ENCODE measurements at regions not wholly inside any gene's neighbourhood (a gene's known extent, or its start where the extent isn't known, plus 50 kb on each side); places are given as distances from the start of the nearest gene placed in this dataset.
A peak's percentile ranks its signal among the peaks of the same experiment; 100 is the strongest.

DNA sequence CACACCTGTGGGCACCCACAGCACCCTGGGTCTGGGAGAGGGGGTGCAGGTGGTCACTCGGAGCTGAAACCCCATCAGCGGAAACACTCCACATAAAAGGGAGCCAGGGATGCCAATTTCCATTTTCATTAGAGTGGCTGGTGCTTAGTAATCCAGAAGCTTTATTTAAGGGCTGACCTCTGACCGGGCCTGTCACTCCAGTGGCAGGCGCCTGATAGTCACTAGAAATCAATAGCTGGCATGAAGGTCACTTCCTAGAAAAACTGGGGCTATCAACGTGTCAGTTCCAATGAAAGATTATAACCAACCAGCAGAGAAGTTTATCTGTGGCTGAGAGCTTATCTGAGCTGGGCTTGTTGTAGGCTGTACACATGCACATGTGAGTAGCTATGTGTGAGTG lies 333.7 kb upstream of the SKOR2 start:
- Histone ChIP-seq H4K20me1 (ENCODE audit: insufficient read depth, low read length) (no peaks in the 10 kb centered on the region), H3K27me3 (ENCODE audit: control insufficient read depth in 1 of 2, insufficient read depth in 2 of 2, low read length in 2 of 2) (peaks cover 3 to 19% of the 10 kb centered on the region in 2 experiments; a peak in 3 of 5 replicates), H3K9me3 (ENCODE audit: low read length) (no peaks in the 10 kb centered on the region), H3K4me1 (ENCODE audit: insufficient read depth, low read length) (0 out of 2 replicates have a peak, but pooled peaks cover 7% of the 10 kb centered on the region), H3K4me2 (ENCODE audit: low read depth, low read length) (no peak overlapping the region), H2AFZ (ENCODE audit: low read length) (no peak overlapping the region), H3K27ac (ENCODE audit: extremely low read length, insufficient read depth, low read length) (no peak overlapping the region), H3K4me3 (replicated peaks in 1 of 3; ENCODE audit: insufficient read depth in 1 of 3, low read depth in 2 of 3, low read length in 3 of 3) (no peak overlapping the region), H3K36me3 (replicated peaks in 1 of 2; ENCODE audit: control insufficient read depth in 1 of 2, insufficient read depth in 2 of 2, low read length in 2 of 2) (no peaks in the 10 kb centered on the region), H3K79me2 (ENCODE audit: insufficient read depth, low read length) (no peaks in the 10 kb centered on the region), H3K9ac (ENCODE audit: insufficient read depth, low read depth, low read length) (no peak overlapping the region)
- ATAC-seq (peak; percentile 44; the same call in 2 of the 3 replicates), FAIRE-seq (no peak), DNase-seq (ENCODE audit: low spot score) (no peak)
- 0% methylated on average over 3 of the region's 5 CpGs for WGBS (ENCODE audit: low lambda C conversion rate)
- BruUV-seq (replicated peaks): no TSS peak
- in situ Hi-C loops (cut with HindIII; ENCODE audit: extremely low pct_ligation_motif_present, low pct_unique_long_range_greater_than_20kb): no loop called here
- POLR2A ChIA-PET: no interaction called here
- CTCF ChIA-PET (ENCODE audit: low intra/inter-chr PET ratio, low total read pairs): no interaction called here
- 0 out of 2 replicates have a peak, but pooled peaks have one; percentile 16 for TF ChIP-seq NR2F2 (IDR thresholded peaks at IDR 0.05; ENCODE audit: borderline replicate concordance, low read depth)
- TF ChIP-seq CC2D1A (CRISPR knock-in tag; IDR thresholded peaks at IDR 0.05): no peak
- TF ChIP-seq BCL6 (CRISPR knock-in tag; IDR thresholded peaks at IDR 0.05): peak; percentile 60
- TF ChIP-seq, protein P1, sequence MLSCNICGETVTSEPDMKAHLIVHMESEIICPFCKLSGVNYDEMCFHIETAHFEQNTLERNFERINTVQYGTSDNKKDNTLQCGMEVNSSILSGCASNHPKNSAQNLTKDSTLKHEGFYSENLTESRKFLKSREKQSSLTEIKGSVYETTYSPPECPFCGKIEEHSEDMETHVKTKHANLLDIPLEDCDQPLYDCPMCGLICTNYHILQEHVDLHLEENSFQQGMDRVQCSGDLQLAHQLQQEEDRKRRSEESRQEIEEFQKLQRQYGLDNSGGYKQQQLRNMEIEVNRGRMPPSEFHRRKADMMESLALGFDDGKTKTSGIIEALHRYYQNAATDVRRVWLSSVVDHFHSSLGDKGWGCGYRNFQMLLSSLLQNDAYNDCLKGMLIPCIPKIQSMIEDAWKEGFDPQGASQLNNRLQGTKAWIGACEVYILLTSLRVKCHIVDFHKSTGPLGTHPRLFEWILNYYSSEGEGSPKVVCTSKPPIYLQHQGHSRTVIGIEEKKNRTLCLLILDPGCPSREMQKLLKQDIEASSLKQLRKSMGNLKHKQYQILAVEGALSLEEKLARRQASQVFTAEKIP (CRISPR knock-in tag; IDR thresholded peaks at IDR 0.05; ENCODE audit: borderline replicate concordance): no peak
- no peak for TF ChIP-seq JUN (CRISPR knock-in tag; IDR thresholded peaks at IDR 0.05)
- peak; percentile 48 for TF ChIP-seq NR2F6 (IDR thresholded peaks at IDR 0.05)
- TF ChIP-seq NR2F6 (CRISPR knock-in tag; IDR thresholded peaks at IDR 0.05): no peak
- TF ChIP-seq NR2F1 (CRISPR knock-in tag; IDR thresholded peaks at IDR 0.05): 0 out of 4 replicates have a peak, but pooled peaks of 1 of the 2 experiments have one; percentile 45
- intact Hi-C loops (cut with micrococcal nuclease; ENCODE audit: unreplicated experiment): no loop called here

DNA sequence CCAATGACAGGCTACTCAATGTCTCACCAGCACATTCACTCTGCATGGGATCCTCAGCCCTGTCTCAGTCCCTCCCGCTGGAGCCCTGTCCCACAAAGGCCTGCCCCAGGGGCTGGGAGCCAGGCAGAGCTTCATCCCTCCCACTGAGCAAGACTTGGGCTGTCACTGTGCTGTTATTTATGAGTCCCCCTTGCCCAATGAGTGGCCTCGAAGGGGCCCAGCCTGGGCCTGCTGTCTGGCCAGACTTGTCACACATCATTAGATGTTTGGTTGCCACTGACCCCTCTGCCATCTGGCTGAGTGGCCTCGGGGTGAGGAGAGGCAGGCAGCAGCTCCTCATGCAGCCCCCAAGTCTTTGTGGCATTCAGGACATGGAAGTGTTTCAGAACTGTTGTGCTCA lies 330.6 kb upstream of the SKOR2 start:
- 0% methylated on average over 1 of the region's 3 CpGs for WGBS (ENCODE audit: low lambda C conversion rate)
- FAIRE-seq: no peak
- POLR2A ChIA-PET: no interaction called here

More for the DNA sequence above, 330.6 kb upstream of the SKOR2 start:
- Histone ChIP-seq H3K27me3 (ENCODE audit: control insufficient read depth in 1 of 2, insufficient read depth in 2 of 2, low read length in 2 of 2) (peaks cover 3 to 33% of the 10 kb centered on the region in 2 experiments; a peak in 3 of 5 replicates), H4K20me1 (ENCODE audit: insufficient read depth, low read length) (no peaks in the 10 kb centered on the region), H3K4me2 (ENCODE audit: low read depth, low read length) (no peak overlapping the region), H3K9ac (ENCODE audit: insufficient read depth, low read depth, low read length) (no peak overlapping the region), H3K36me3 (replicated peaks in 1 of 2; ENCODE audit: control insufficient read depth in 1 of 2, insufficient read depth in 2 of 2, low read length in 2 of 2) (no peaks in the 10 kb centered on the region), H3K4me1 (ENCODE audit: insufficient read depth, low read length) (0 out of 2 replicates have a peak, but pooled peaks cover 7% of the 10 kb centered on the region), H3K9me3 (ENCODE audit: low read length) (no peaks in the 10 kb centered on the region), H2AFZ (ENCODE audit: low read length) (no peak overlapping the region), H3K79me2 (ENCODE audit: insufficient read depth, low read length) (no peaks in the 10 kb centered on the region), H3K4me3 (replicated peaks in 1 of 3; ENCODE audit: insufficient read depth in 1 of 3, low read depth in 2 of 3, low read length in 3 of 3) (no peak overlapping the region), H3K27ac (ENCODE audit: extremely low read length, insufficient read depth, low read length) (no peak overlapping the region)
- intact Hi-C loops (cut with micrococcal nuclease; ENCODE audit: unreplicated experiment): no loop called here
- DNase-seq (ENCODE audit: low spot score) (no peak), ATAC-seq (no peak)
- in situ Hi-C loops (cut with HindIII; ENCODE audit: extremely low pct_ligation_motif_present, low pct_unique_long_range_greater_than_20kb): no loop called here
- CTCF ChIA-PET (ENCODE audit: low intra/inter-chr PET ratio, low total read pairs): no interaction called here
- no TSS peak for BruUV-seq (replicated peaks)
- no peak for TF ChIP-seq SPEN (CRISPR knock-in tag; IDR thresholded peaks at IDR 0.05; ENCODE audit: low read depth)
- no peak for TF ChIP-seq KDM3A (CRISPR knock-in tag; IDR thresholded peaks at IDR 0.05; ENCODE audit: low read depth)
- TF ChIP-seq, protein P2, sequence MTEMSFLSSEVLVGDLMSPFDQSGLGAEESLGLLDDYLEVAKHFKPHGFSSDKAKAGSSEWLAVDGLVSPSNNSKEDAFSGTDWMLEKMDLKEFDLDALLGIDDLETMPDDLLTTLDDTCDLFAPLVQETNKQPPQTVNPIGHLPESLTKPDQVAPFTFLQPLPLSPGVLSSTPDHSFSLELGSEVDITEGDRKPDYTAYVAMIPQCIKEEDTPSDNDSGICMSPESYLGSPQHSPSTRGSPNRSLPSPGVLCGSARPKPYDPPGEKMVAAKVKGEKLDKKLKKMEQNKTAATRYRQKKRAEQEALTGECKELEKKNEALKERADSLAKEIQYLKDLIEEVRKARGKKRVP (CRISPR knock-in tag; IDR thresholded peaks at IDR 0.05): no peak
